ENCODE measurements at regions not wholly inside any gene's neighbourhood (a gene's known extent, or its start where the extent isn't known, plus 50 kb on each side); places are given as distances from the start of the nearest gene placed in this dataset.

DNA sequence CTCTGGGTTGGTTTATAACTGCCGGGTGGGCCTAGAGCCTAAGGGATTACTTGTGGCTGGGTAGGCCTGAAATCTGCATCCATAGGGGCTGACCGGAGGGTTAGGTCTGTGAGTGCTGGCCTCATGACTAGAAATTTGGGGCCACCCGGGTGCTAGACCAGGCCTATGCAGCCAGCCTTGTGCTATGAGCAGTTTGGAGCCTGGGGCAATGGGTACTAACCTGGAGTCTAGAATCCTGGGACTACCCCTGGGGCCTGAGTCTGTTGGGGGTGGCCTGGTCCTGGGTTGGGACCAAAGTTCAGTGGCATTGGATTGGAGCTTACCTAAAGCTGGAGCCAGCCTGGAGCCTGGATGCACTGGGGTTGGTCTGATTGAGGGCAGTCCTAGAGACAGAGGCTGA is 995.2 kb downstream of the ANKRD7 start:
- H3K27me3 ChIP-seq (ENCODE audit: control insufficient read depth in 1 of 2, insufficient read depth in 1 of 2, low read length in 2 of 2), result no peaks in the 10 kb centered on the region
- no peak overlapping the region for H3K23ac ChIP-seq (ENCODE audit: low read length in 2 of 2)
- H3K4me2 ChIP-seq (ENCODE audit: low read length, poor library complexity, severe bottlenecking), result no peak overlapping the region
- no peak overlapping the region for H2AFZ ChIP-seq (ENCODE audit: low read depth, low read length)
- no peak overlapping the region for H3K9ac ChIP-seq (ENCODE audit: low read length)
- H3K4me1 ChIP-seq (ENCODE audit: control insufficient read depth, insufficient read depth, low read depth, low read length), result no peaks in the 10 kb centered on the region
- H3K14ac ChIP-seq (ENCODE audit: low read length in 2 of 2), result no peak overlapping the region
- no peak overlapping the region for H3K27ac ChIP-seq (ENCODE audit: low read length, poor library complexity, severe bottlenecking)
- H2BK120ac ChIP-seq (ENCODE audit: low read depth, low read length), result no peak overlapping the region
- no peak overlapping the region for H3K4me3 ChIP-seq (ENCODE audit: insufficient read depth in 1 of 2, low read depth in 1 of 2, low read length in 2 of 2)
- H2BK5ac ChIP-seq (ENCODE audit: low read depth, low read length, poor library complexity, severe bottlenecking), result no peak overlapping the region
- H4K91ac ChIP-seq (ENCODE audit: low read length), result no peak overlapping the region
- no peak overlapping the region for H2BK12ac ChIP-seq (ENCODE audit: low read length in 2 of 2)
- H3K36me3 ChIP-seq (ENCODE audit: control insufficient read depth in 1 of 2, insufficient read depth in 2 of 2, low read depth in 1 of 2, low read length in 2 of 2), result no peaks in the 10 kb centered on the region
- H3K9me3 ChIP-seq (ENCODE audit: control insufficient read depth, low read length), result peaks cover 8% of the 10 kb centered on the region
- no peak overlapping the region for H3K18ac ChIP-seq (ENCODE audit: low read depth in 1 of 2, low read length in 2 of 2)
- H3K4ac ChIP-seq (ENCODE audit: low read depth in 1 of 2, low read length in 2 of 2), result no peak overlapping the region
- H3K79me1 ChIP-seq (replicated peaks; ENCODE audit: low read length, poor library complexity, severe bottlenecking), result no peaks in the 10 kb centered on the region
- DNase-seq, result no peak
- no peak overlapping the region for H2AK5ac ChIP-seq (ENCODE audit: low read length, severe bottlenecking)
- WGBS, result 91% methylated on average over 3 of the region's 3 CpGs
- no peak overlapping the region for H4K8ac ChIP-seq (ENCODE audit: low read length)
- no peak overlapping the region for H2BK15ac ChIP-seq (ENCODE audit: low read depth, poor library complexity, severe bottlenecking)

DNA sequence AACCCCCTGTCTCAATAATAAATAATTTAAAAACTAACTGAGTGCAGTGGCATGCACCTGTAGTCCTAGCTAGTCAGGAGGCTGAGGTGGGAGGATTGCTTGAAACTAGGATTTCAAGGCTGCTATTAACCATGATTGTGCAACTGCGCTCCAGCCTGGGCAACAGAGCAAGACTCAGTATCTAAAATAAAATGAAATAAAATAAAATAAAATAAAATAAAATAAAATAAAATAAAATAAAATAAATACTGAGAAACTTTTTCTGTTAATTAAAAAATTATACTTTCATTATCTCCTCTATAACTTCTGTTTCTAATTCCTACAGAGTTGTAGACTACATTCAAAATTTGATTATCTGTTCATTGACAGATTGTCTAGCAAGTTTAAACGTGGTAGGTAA is 999.4 kb downstream of the ANKRD7 start:
- H2BK15ac ChIP-seq (ENCODE audit: low read depth, poor library complexity, severe bottlenecking), result no peak overlapping the region
- no peak overlapping the region for H4K8ac ChIP-seq (ENCODE audit: low read length)
- no peak overlapping the region for H3K23ac ChIP-seq (ENCODE audit: low read length in 2 of 2)
- H2BK5ac ChIP-seq (ENCODE audit: low read depth, low read length, poor library complexity, severe bottlenecking), result no peak overlapping the region
- H3K4me1 ChIP-seq (ENCODE audit: control insufficient read depth, insufficient read depth, low read depth, low read length), result no peaks in the 10 kb centered on the region
- H3K4me3 ChIP-seq (ENCODE audit: insufficient read depth in 1 of 2, low read depth in 1 of 2, low read length in 2 of 2), result no peak overlapping the region
- no CpG with 5 or more reads among the region's 2 CpGs for WGBS
- H3K27me3 ChIP-seq (ENCODE audit: control insufficient read depth in 1 of 2, insufficient read depth in 1 of 2, low read length in 2 of 2), result no peaks in the 10 kb centered on the region
- no peak overlapping the region for H3K4ac ChIP-seq (ENCODE audit: low read depth in 1 of 2, low read length in 2 of 2)
- H3K18ac ChIP-seq (ENCODE audit: low read depth in 1 of 2, low read length in 2 of 2), result no peak overlapping the region
- H3K9me3 ChIP-seq (ENCODE audit: control insufficient read depth, low read length), result no peaks in the 10 kb centered on the region
- H3K79me1 ChIP-seq (replicated peaks; ENCODE audit: low read length, poor library complexity, severe bottlenecking), result no peaks in the 10 kb centered on the region
- H3K4me2 ChIP-seq (ENCODE audit: low read length, poor library complexity, severe bottlenecking), result no peak overlapping the region
- no peak overlapping the region for H2AFZ ChIP-seq (ENCODE audit: low read depth, low read length)
- no peaks in the 10 kb centered on the region for H3K36me3 ChIP-seq (ENCODE audit: control insufficient read depth in 1 of 2, insufficient read depth in 2 of 2, low read depth in 1 of 2, low read length in 2 of 2)
- no peak for DNase-seq
- H3K27ac ChIP-seq (ENCODE audit: low read length, poor library complexity, severe bottlenecking), result no peak overlapping the region
- H2AK5ac ChIP-seq (ENCODE audit: low read length, severe bottlenecking), result no peak overlapping the region
- no peak overlapping the region for H2BK120ac ChIP-seq (ENCODE audit: low read depth, low read length)
- H3K9ac ChIP-seq (ENCODE audit: low read length), result no peak overlapping the region
- no peak overlapping the region for H2BK12ac ChIP-seq (ENCODE audit: low read length in 2 of 2)
- H4K91ac ChIP-seq (ENCODE audit: low read length), result no peak overlapping the region
- H3K14ac ChIP-seq (ENCODE audit: low read length in 2 of 2), result no peak overlapping the region

DNA sequence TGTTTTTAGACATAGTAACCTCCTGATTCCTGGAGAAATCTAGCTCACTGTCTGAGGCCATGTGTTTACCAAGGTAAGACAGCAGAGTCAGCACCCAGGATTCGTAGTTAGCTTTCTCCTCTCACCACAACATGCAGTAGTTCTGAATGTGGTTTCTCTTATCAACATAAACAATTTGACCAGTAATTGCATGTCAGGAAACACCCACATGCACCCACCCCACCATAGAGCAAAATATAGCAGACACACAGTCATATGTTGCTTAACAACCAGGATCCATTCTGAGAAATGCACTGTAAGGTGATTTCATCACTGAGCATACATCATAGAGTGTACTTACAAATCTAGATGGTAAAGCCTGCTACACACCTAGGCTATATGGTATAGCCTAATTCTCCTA is 1004.0 kb downstream of the ANKRD7 start:
- Histone ChIP-seq H3K4me1 (ENCODE audit: control insufficient read depth, insufficient read depth, low read depth, low read length) (no peaks in the 10 kb centered on the region), H3K23ac (ENCODE audit: low read length in 2 of 2) (no peak overlapping the region), H4K91ac (ENCODE audit: low read length) (no peak overlapping the region), H2BK5ac (ENCODE audit: low read depth, low read length, poor library complexity, severe bottlenecking) (no peak overlapping the region), H3K4me3 (ENCODE audit: insufficient read depth in 1 of 2, low read depth in 1 of 2, low read length in 2 of 2) (no peak overlapping the region), H3K4ac (ENCODE audit: low read depth in 1 of 2, low read length in 2 of 2) (no peak overlapping the region), H3K9ac (ENCODE audit: low read length) (no peak overlapping the region), H2AFZ (ENCODE audit: low read depth, low read length) (no peak overlapping the region), H3K36me3 (ENCODE audit: control insufficient read depth in 1 of 2, insufficient read depth in 2 of 2, low read depth in 1 of 2, low read length in 2 of 2) (no peaks in the 10 kb centered on the region), H2AK5ac (ENCODE audit: low read length, severe bottlenecking) (no peak overlapping the region), H2BK15ac (ENCODE audit: low read depth, poor library complexity, severe bottlenecking) (no peak overlapping the region), H2BK120ac (ENCODE audit: low read depth, low read length) (no peak overlapping the region), H3K14ac (ENCODE audit: low read length in 2 of 2) (no peak overlapping the region), H3K4me2 (ENCODE audit: low read length, poor library complexity, severe bottlenecking) (no peak overlapping the region), H3K79me1 (replicated peaks; ENCODE audit: low read length, poor library complexity, severe bottlenecking) (no peaks in the 10 kb centered on the region), H3K18ac (ENCODE audit: low read depth in 1 of 2, low read length in 2 of 2) (no peak overlapping the region), H4K8ac (ENCODE audit: low read length) (no peak overlapping the region), H3K27me3 (ENCODE audit: control insufficient read depth in 1 of 2, insufficient read depth in 1 of 2, low read length in 2 of 2) (no peaks in the 10 kb centered on the region), H2BK12ac (ENCODE audit: low read length in 2 of 2) (no peak overlapping the region), H3K27ac (ENCODE audit: low read length, poor library complexity, severe bottlenecking) (no peak overlapping the region), H3K9me3 (ENCODE audit: control insufficient read depth, low read length) (no peaks in the 10 kb centered on the region)
- peak; percentile 57 for DNase-seq
- WGBS, result 70% methylated on average over 1 of the region's 1 CpG

DNA sequence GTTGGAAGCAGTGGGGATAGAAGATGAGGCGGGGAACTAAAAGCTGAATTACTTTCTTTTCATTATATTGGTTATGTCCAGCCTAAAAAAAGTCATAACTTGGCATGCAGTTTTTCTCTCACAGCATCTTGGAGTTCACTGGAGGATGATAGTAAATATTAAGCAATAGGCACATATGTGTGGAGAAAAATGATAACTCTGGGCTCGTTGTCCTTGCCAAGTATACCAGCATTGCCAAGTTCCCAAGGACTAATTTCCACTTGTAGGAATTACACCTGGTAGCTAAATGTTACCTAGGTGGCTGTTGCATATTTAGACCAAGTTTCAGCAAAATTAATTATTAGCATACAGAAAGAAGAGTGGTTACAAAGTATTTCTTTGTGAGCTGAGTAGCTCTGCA is 1007.6 kb downstream of the ANKRD7 start:
- no peak overlapping the region for H2BK120ac ChIP-seq (ENCODE audit: low read depth, low read length)
- H2BK5ac ChIP-seq (ENCODE audit: low read depth, low read length, poor library complexity, severe bottlenecking), result no peak overlapping the region

More for the DNA sequence above, 1007.6 kb downstream of the ANKRD7 start:
- H3K4me2 ChIP-seq (ENCODE audit: low read length, poor library complexity, severe bottlenecking), result no peak overlapping the region
- H2BK12ac ChIP-seq (ENCODE audit: low read length in 2 of 2), result no peak overlapping the region
- no peak overlapping the region for H3K27ac ChIP-seq (ENCODE audit: low read length, poor library complexity, severe bottlenecking)
- H3K9me3 ChIP-seq (ENCODE audit: control insufficient read depth, low read length), result no peaks in the 10 kb centered on the region
- H3K4me1 ChIP-seq (ENCODE audit: control insufficient read depth, insufficient read depth, low read depth, low read length), result no peaks in the 10 kb centered on the region
- H3K4me3 ChIP-seq (ENCODE audit: insufficient read depth in 1 of 2, low read depth in 1 of 2, low read length in 2 of 2), result no peak overlapping the region
- no peak overlapping the region for H2BK15ac ChIP-seq (ENCODE audit: low read depth, poor library complexity, severe bottlenecking)
- no peak overlapping the region for H3K14ac ChIP-seq (ENCODE audit: low read length in 2 of 2)
- WGBS, result no CpG with 5 or more reads among the region's 2 CpGs
- no peaks in the 10 kb centered on the region for H3K27me3 ChIP-seq (ENCODE audit: control insufficient read depth in 1 of 2, insufficient read depth in 1 of 2, low read length in 2 of 2)
- H2AK5ac ChIP-seq (ENCODE audit: low read length, severe bottlenecking), result no peak overlapping the region
- H2AFZ ChIP-seq (ENCODE audit: low read depth, low read length), result no peak overlapping the region
- H3K18ac ChIP-seq (ENCODE audit: low read depth in 1 of 2, low read length in 2 of 2), result no peak overlapping the region
- no peak overlapping the region for H4K8ac ChIP-seq (ENCODE audit: low read length)
- no peaks in the 10 kb centered on the region for H3K79me1 ChIP-seq (replicated peaks; ENCODE audit: low read length, poor library complexity, severe bottlenecking)
- no peak overlapping the region for H3K9ac ChIP-seq (ENCODE audit: low read length)
- no peak overlapping the region for H3K23ac ChIP-seq (ENCODE audit: low read length in 2 of 2)
- no peak overlapping the region for H4K91ac ChIP-seq (ENCODE audit: low read length)
- H3K36me3 ChIP-seq (ENCODE audit: control insufficient read depth in 1 of 2, insufficient read depth in 2 of 2, low read depth in 1 of 2, low read length in 2 of 2), result no peaks in the 10 kb centered on the region
- no peak overlapping the region for H3K4ac ChIP-seq (ENCODE audit: low read depth in 1 of 2, low read length in 2 of 2)
- no peak for DNase-seq

Measured in mesenchymal stem cell (in vitro differentiated cells and primary cell).